ENCODE measurements at regions not wholly inside any gene's neighbourhood (a gene's known extent, or its start where the extent isn't known, plus 50 kb on each side); places are given as distances from the start of the nearest gene placed in this dataset.

GRCh38 chr12:88266806-88267360, 124.8 kb downstream of the TMTC3 start:
- Histone ChIP-seq H4K20me1 (ENCODE audit: insufficient read depth) (no peaks in the 10 kb centered on the region), H2AFZ (no peak overlapping the region), H3K4me2 (ENCODE audit: unreplicated experiment) (no peak overlapping the region), H3K79me2 (ENCODE audit: insufficient read depth) (no peaks in the 10 kb centered on the region), H3K9ac (no peak overlapping the region), H3K9me2 (ENCODE audit: insufficient read depth) (no peaks in the 10 kb centered on the region), H3K4me1 (ENCODE audit: insufficient read depth) (no peaks in the 10 kb centered on the region), H3F3A (ENCODE audit: insufficient read depth) (no peaks in the 10 kb centered on the region), H3K27me3 (replicated peaks; ENCODE audit: insufficient read depth) (no peaks in the 10 kb centered on the region), H3K4me3 (no peak overlapping the region), H3K9me3 (ENCODE audit: low read depth) (no peaks in the 10 kb centered on the region), H3K27ac (no peak overlapping the region), H3K36me3 (ENCODE audit: low read depth) (no peaks in the 10 kb centered on the region)
- TF ChIP-seq EZH2phosphoT487 (IDR thresholded peaks at IDR 0.05; ENCODE audit: insufficient read depth, low read depth) (no peak), EZH2 (IDR thresholded peaks at IDR 0.05; ENCODE audit: insufficient read depth, poor library complexity, severe bottlenecking) (no peak)
- in situ Hi-C loops (cut with MboI) = no loop called here
- peak; percentile 8 for DNase-seq
- 53 to 69% methylated on average over 2 of the region's 2 CpGs for WGBS, 2 experiments (ENCODE audit: low coverage in 1 of 2, low lambda C conversion rate in 2 of 2, missing lambda C conversion rate in 2 of 2)

GRCh38 chr12:88267630-88268029, 125.5 kb downstream of the TMTC3 start:
- Histone ChIP-seq H3K9ac (no peak overlapping the region), H3K4me2 (ENCODE audit: unreplicated experiment) (no peak overlapping the region), H3K27ac (no peak overlapping the region), H3K36me3 (ENCODE audit: low read depth) (no peaks in the 10 kb centered on the region), H3K4me1 (ENCODE audit: insufficient read depth) (no peaks in the 10 kb centered on the region), H3K79me2 (ENCODE audit: insufficient read depth) (no peaks in the 10 kb centered on the region), H2AFZ (no peak overlapping the region), H3K4me3 (no peak overlapping the region), H4K20me1 (ENCODE audit: insufficient read depth) (no peaks in the 10 kb centered on the region), H3K9me2 (ENCODE audit: insufficient read depth) (no peaks in the 10 kb centered on the region), H3K27me3 (replicated peaks; ENCODE audit: insufficient read depth) (no peaks in the 10 kb centered on the region), H3K9me3 (ENCODE audit: low read depth) (no peaks in the 10 kb centered on the region), H3F3A (ENCODE audit: insufficient read depth) (no peaks in the 10 kb centered on the region)
- in situ Hi-C loops (cut with MboI) = no loop called here
- DNase-seq = no peak
- no peak for TF ChIP-seq EZH2 (IDR thresholded peaks at IDR 0.05; ENCODE audit: insufficient read depth, poor library complexity, severe bottlenecking)
- TF ChIP-seq EZH2phosphoT487 (IDR thresholded peaks at IDR 0.05; ENCODE audit: insufficient read depth, low read depth) = no peak
- WGBS, 2 experiments (ENCODE audit: low coverage in 1 of 2, low lambda C conversion rate in 2 of 2, missing lambda C conversion rate in 2 of 2) = 67 to 70% methylated on average over 2 of the region's 2 CpGs

GRCh38 chr12:88272456-88272855, 130.3 kb downstream of the TMTC3 start:
- Histone ChIP-seq H3K9ac (no peak overlapping the region), H3K79me2 (ENCODE audit: insufficient read depth) (no peaks in the 10 kb centered on the region), H3K4me3 (no peak overlapping the region), H3F3A (ENCODE audit: insufficient read depth) (no peaks in the 10 kb centered on the region), H3K4me2 (ENCODE audit: unreplicated experiment) (no peak overlapping the region), H3K9me3 (ENCODE audit: low read depth) (no peaks in the 10 kb centered on the region), H2AFZ (no peak overlapping the region), H3K4me1 (ENCODE audit: insufficient read depth) (no peaks in the 10 kb centered on the region), H4K20me1 (ENCODE audit: insufficient read depth) (no peaks in the 10 kb centered on the region), H3K27ac (no peak overlapping the region), H3K36me3 (ENCODE audit: low read depth) (no peaks in the 10 kb centered on the region), H3K9me2 (ENCODE audit: insufficient read depth) (no peaks in the 10 kb centered on the region; the same call in 1 of the 2 replicates), H3K27me3 (replicated peaks; ENCODE audit: insufficient read depth) (no peaks in the 10 kb centered on the region)
- TF ChIP-seq EZH2phosphoT487 (IDR thresholded peaks at IDR 0.05; ENCODE audit: insufficient read depth, low read depth) (no peak), EZH2 (IDR thresholded peaks at IDR 0.05; ENCODE audit: insufficient read depth, poor library complexity, severe bottlenecking) (no peak)
- in situ Hi-C loops (cut with MboI) = no loop called here
- 93 to 99% methylated on average over 4 of the region's 4 CpGs for WGBS, 2 experiments (ENCODE audit: low coverage in 1 of 2, low lambda C conversion rate in 2 of 2, missing lambda C conversion rate in 2 of 2)
- DNase-seq = no peak

- no peak for TF ChIP-seq EZH2 (IDR thresholded peaks at IDR 0.05; ENCODE audit: insufficient read depth, poor library complexity, severe bottlenecking)
- TF ChIP-seq EZH2phosphoT487 (IDR thresholded peaks at IDR 0.05; ENCODE audit: insufficient read depth, low read depth) = no peak
- Histone ChIP-seq H4K20me1 (ENCODE audit: insufficient read depth) (no peaks in the 10 kb centered on the region), H2AFZ (no peak overlapping the region), H3K79me2 (ENCODE audit: insufficient read depth) (no peaks in the 10 kb centered on the region), H3F3A (ENCODE audit: insufficient read depth) (no peaks in the 10 kb centered on the region), H3K36me3 (ENCODE audit: low read depth) (no peaks in the 10 kb centered on the region), H3K4me2 (ENCODE audit: unreplicated experiment) (no peak overlapping the region), H3K27ac (no peak overlapping the region), H3K4me1 (ENCODE audit: insufficient read depth) (no peaks in the 10 kb centered on the region), H3K4me3 (no peak overlapping the region), H3K9ac (no peak overlapping the region), H3K27me3 (replicated peaks; ENCODE audit: insufficient read depth) (no peaks in the 10 kb centered on the region), H3K9me3 (ENCODE audit: low read depth) (no peaks in the 10 kb centered on the region), H3K9me2 (ENCODE audit: insufficient read depth) (no peaks in the 10 kb centered on the region; the same call in 1 of the 2 replicates)
- in situ Hi-C loops (cut with MboI) = no loop called here
- WGBS, 2 experiments (ENCODE audit: low coverage in 1 of 2, low lambda C conversion rate in 2 of 2, missing lambda C conversion rate in 2 of 2) = 58 to 64% methylated on average over 2 of the region's 2 CpGs
- no peak for DNase-seq
These were observed 131.3 kb downstream of the TMTC3 start for GRCh38 chr12:88273450-88273849.

- Histone ChIP-seq H3K9me2 (ENCODE audit: insufficient read depth) (no peaks in the 10 kb centered on the region; the same call in 1 of the 2 replicates), H3K79me2 (ENCODE audit: insufficient read depth) (no peaks in the 10 kb centered on the region), H3K27me3 (replicated peaks; ENCODE audit: insufficient read depth) (no peaks in the 10 kb centered on the region), H3K36me3 (ENCODE audit: low read depth) (no peaks in the 10 kb centered on the region), H3K9ac (no peak overlapping the region), H4K20me1 (ENCODE audit: insufficient read depth) (no peaks in the 10 kb centered on the region), H3K4me2 (ENCODE audit: unreplicated experiment) (no peak overlapping the region), H3K27ac (no peak overlapping the region), H2AFZ (no peak overlapping the region), H3F3A (ENCODE audit: insufficient read depth) (no peaks in the 10 kb centered on the region), H3K4me1 (ENCODE audit: insufficient read depth) (no peaks in the 10 kb centered on the region), H3K9me3 (ENCODE audit: low read depth) (no peaks in the 10 kb centered on the region), H3K4me3 (no peak overlapping the region)
- 56 to 66% methylated on average over 2 of the region's 2 CpGs for WGBS, 2 experiments (ENCODE audit: low coverage in 1 of 2, low lambda C conversion rate in 2 of 2, missing lambda C conversion rate in 2 of 2)
- no peak for TF ChIP-seq EZH2 (IDR thresholded peaks at IDR 0.05; ENCODE audit: insufficient read depth, poor library complexity, severe bottlenecking)
- no peak for TF ChIP-seq EZH2phosphoT487 (IDR thresholded peaks at IDR 0.05; ENCODE audit: insufficient read depth, low read depth)
- in situ Hi-C loops (cut with MboI) = no loop called here
- no peak for DNase-seq
These were observed 131.8 kb downstream of the TMTC3 start for GRCh38 chr12:88273875-88274274.

Measured in GM23248 (cell line).